HG02840 (cell line): ENCODE measurements at regions not wholly inside any gene's neighbourhood (a gene's known extent, or its start where the extent isn't known, plus 50 kb on each side); places are given as distances from the start of the nearest gene placed in this dataset.
"Not testable (repeated sequence)": the region's sequence is repeated elsewhere in the genome, so short reads cannot be mapped to it uniquely, and the experiment has no call there.

Experiments used
- ATAC-seq: cut with Tn5 transposase; IDR thresholded peaks from one replicate; pipeline ENCODE4 v1.9.1; 2021; ENCODE audit warnings: mild to moderate bottlenecking, moderate library complexity, moderate number of reproducible peaks; ENCODE audit not compliant: unreplicated experiment, low FRiP score

GRCh38 chr6:56727097-56727850, 84.6 kb upstream of the DST start:
- no peak for ATAC-seq

DNA sequence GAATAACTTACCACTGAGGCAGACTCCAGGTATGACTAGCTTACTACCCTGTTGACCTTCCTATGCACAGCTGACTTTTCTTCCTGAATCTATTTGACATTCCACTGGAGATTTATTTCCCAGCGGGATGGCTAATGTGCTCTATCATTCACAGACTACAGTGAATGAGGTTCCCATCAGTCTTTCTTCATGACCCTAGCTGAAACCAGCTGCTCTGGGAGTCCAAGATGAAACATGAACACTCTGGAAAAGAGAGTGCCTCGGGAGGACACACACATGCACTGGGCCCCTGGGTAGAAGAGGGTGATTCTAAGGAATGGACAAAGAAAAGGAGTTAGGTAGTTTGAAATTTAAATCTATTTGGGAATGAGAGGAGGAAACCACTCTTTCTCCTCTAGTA, 82.6 kb upstream of the DST start:
- no peak for ATAC-seq

- no peak for ATAC-seq
Measured at GRCh38 chr6:56724455-56724854, 81.8 kb upstream of the DST start.

DNA sequence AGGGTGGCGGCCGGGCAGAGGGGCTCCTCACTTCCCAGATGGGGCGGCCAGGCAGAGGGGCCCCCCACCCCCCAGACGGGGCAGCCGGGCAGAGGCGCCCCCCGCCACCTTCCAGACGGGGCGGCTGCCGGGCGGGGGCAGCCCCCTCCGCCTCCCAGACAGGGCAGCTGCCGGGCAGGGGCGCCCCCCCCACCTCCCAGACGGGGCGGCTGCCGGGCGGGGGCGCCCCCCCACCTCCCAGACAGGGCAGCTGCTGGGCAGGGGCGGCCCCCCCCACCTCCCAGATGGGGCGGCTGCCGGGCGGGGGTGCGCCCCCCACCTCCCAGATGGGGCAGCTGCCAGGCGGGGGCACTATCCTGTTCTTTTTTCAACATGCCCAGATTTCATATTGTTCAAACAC, 78.2 kb upstream of the DST start:
- no peak for ATAC-seq

DNA sequence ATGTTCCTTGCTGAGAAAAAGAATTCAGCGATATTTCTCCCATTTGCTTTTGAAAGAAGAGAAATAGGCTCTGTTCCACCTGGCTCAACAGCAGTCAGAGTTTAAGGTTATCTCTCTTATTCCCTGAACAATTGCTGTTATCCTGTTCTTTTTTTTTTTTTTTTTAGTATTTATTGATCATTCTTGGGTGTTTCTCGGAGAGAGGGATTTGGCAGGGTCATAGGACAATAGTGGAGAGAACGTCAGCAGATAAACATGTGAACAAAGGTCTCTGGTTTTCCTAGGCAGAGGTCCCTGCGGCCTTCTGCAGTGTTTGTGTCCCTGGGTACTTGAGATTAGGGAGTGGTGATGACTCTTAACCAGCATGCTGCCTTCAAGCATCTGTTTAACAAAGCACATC, 77.5 kb upstream of the DST start:
- not testable (repeated sequence) for ATAC-seq

GRCh38 chr6:56719315-56720058, 76.8 kb upstream of the DST start:
- not testable (repeated sequence) for ATAC-seq

DNA sequence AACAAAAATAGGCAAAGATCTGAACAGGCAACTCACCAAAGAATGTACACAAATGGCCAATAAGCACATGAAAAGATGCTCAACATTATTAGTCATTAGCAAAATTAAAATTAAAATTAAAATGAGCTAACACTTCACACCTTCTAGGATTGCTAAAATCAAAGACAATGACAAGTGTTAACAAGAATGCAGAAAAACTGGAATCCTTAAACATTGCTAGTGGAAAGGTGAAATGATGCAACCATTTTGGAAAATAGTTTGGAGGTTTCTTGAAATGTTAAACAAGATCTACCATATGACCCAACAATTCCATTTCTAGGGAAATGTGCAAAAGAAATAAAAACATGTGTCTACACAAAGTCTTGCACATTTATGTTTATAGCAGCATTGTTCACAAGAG, 75.5 kb upstream of the DST start:
- no peak for ATAC-seq

- ATAC-seq = no peak
Measured at GRCh38 chr6:56716229-56716628, 73.5 kb upstream of the DST start.

- ATAC-seq = no peak
Measured at GRCh38 chr6:56715741-56716140, 73.1 kb upstream of the DST start.

DNA sequence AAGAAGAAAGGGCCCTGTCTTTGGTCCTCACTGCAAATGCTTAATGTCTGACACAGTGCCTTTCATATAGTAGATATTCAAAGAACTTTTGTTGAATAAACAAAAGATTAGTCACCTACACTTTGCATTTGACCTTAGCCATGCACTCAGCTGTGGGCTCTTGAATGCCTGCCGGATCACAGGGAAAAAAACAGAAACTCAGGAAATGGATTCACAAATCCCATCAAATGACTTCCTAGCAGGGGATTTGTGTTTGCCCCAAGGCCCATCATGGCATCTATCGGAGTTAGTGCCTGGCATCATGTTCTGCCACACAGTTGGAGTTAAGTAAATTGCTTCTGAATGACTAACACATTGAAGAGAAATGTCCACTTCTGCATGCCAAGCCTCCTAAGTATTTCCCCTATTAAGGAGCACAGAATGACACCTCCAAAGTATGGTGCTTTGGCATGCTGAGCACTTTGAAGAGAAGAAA, 72.3 kb upstream of the DST start:
- no peak for ATAC-seq

GRCh38 chr6:56714273-56714672, 71.6 kb upstream of the DST start:
- no peak for ATAC-seq

DNA sequence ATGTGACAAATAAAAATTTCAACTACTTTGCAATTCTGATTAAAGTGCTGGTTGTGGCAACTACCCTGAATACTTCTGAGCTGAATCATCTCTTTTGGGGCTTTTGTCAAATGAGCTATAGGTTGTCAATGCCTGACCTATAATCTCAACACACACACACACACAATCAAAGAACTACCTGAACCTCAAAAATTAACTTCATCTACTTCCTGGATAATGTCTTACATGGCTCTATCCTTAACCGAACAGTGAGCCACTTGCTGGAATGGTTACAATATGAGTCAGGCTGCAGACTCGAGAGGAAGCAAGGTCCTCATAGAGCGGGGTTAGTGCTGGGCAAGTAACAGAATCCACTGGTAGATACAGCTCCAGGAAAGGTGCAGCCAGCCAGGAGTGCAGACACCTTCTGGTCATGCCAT, 70.6 kb upstream of the DST start:
- ATAC-seq = no peak

DNA sequence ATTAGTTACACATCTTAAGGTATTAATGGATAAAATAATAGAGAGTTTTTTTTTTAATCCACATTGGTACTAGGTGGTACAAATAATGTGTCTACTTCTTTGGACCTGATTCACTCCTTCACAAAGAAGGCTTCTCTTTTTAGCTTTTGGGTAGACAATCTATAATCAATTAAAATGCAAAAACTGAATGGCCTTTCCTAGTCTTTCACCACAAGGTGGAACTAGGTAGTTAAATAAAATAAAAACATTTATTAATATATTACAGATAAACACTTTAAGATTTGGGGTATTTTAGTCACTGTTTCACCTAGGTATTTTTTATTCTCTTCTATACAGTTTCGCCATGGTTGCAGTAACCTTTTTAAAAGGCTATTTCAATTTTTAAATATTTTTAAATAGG, 68.3 kb upstream of the DST start:
- ATAC-seq = no peak

GRCh38 chr6:56709650-56710049, 67.0 kb upstream of the DST start:
- ATAC-seq = no peak

DNA sequence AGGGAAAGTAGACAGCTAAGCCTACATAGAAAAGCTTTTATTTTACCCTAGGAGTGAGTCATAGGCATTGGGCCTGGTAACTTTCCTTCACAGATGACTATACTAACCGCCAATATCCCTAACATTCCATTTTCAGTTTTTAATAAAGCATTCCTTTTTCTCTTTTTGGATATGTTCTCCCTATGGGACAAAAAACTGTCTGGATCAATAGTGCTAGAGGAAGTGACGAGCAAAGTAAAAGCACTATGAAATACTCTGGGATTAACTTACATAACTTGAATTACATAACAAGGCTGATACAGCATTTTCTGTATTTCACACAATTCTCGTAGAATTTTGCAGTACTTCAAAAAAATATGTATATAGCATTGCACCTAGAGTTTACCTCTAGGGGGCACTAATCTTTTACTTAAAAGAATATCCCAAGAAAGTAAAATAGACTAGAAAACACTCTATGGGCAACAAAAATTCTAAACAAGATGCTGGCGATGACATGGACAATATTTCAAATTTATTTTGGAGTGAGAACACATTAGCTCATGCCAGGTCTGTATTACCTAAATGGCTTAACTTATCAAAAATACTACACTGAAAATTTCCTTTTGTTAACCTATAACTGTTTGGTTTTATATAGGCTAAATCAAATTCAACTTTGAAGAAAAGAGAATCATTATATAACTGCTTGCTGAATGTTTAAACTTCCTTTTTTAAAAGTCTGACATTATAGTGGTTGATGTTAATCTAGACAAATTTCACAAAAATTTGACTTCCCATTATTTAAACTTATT, 66.3 kb upstream of the DST start:
- ATAC-seq = no peak

- ATAC-seq = no peak
Measured at GRCh38 chr6:56706981-56707726, 64.5 kb upstream of the DST start.

GRCh38 chr6:56699066-56699654, 56.5 kb upstream of the DST start:
- no peak for ATAC-seq

DNA sequence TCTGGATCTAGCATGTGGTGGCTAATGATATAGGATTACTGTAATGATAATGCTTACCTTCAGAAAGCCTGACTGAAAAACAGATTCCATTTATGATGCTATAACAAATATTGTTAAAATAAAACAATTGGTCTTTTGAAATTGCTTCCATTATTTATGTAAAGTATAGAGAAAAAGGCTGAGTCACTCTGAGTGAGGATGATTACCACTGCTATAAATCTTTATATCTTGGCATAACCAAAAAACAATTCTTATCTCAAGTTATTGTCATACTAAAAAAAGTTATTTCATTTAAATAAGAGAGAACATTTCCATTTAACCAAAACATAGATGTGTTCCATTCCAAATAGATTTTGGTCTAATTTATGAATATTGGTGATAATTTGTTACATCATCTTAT, 53.0 kb upstream of the DST start:
- ATAC-seq = no peak

GRCh38 chr6:56694002-56694401, 51.3 kb upstream of the DST start:
- ATAC-seq = no peak

- no peak for ATAC-seq
Measured at GRCh38 chr6:56693246-56693607, 50.5 kb upstream of the DST start.
